Smooth muscle cell (in vitro differentiated cells): ENCODE measurements at regions not wholly inside any gene's neighbourhood (a gene's known extent, or its start where the extent isn't known, plus 50 kb on each side); places are given as distances from the start of the nearest gene placed in this dataset.

ENCODE experiments used
- DNase-seq: peaks from one replicate; lab custom pipeline; 2025; ENCODE audit not compliant: unreplicated experiment; lab: John Stamatoyannopoulos, UW
- H2AFZ ChIP-seq: fragments of 200-600 bp; sonication (generic); 2 replicates; pipeline ENCODE4 v1.6.0; 2016; ENCODE audit warnings: antibody characterized with exemption, low read depth, mild to moderate bottlenecking
- H3F3A ChIP-seq: fragments of 200-600 bp; sonication (generic); 2 replicates; pipeline ENCODE4 v1.6.0; 2017; ENCODE audit warnings: antibody characterized with exemption, low read depth
- H3K27ac ChIP-seq: fragments of 200-600 bp; sonication (generic); 2 replicates; pipeline ENCODE4 v1.5.1; 2016; ENCODE audit warnings: low read depth, mild to moderate bottlenecking
- H3K27me3 ChIP-seq: fragments of 200-600 bp; sonication (generic); 2 replicates; pipeline ENCODE4 v1.6.1; 2016; ENCODE audit warnings: low read depth, mild to moderate bottlenecking
- H3K36me3 ChIP-seq: fragments of 200-600 bp; sonication (generic); 2 replicates; pipeline ENCODE4 v1.5.1; 2016; ENCODE audit warnings: low read depth
- H3K4me1 ChIP-seq: fragments of 200-600 bp; sonication (generic); 2 replicates; pipeline ENCODE4 v1.5.1; 2016; ENCODE audit warnings: low read depth
- H3K4me2 ChIP-seq: fragments of 200-600 bp; sonication (generic); 2 replicates; pipeline ENCODE4 v1.6.0; 2016; ENCODE audit warnings: mild to moderate bottlenecking
- H3K4me3 ChIP-seq: fragments of 200-600 bp; sonication (generic); 2 replicates; pipeline ENCODE4 v1.5.1; 2016; ENCODE audit warnings: mild to moderate bottlenecking
- H3K79me2 ChIP-seq: fragments of 200-600 bp; sonication (generic); 2 replicates; pipeline ENCODE4 v1.6.0; 2016; ENCODE audit warnings: low read depth, mild to moderate bottlenecking
- H3K9ac ChIP-seq: fragments of 200-600 bp; sonication (generic); 2 replicates; pipeline ENCODE4 v1.6.0; 2016; ENCODE audit warnings: low read depth
- H3K9me3 ChIP-seq: fragments of 200-600 bp; sonication (generic); replicated peaks from 2 replicates; pipeline ENCODE4 v1.5.1; 2016; ENCODE audit warnings: low read depth
- H4K20me1 ChIP-seq: fragments of 200-600 bp; sonication (generic); 2 replicates; pipeline ENCODE4 v1.6.0; 2016; ENCODE audit warnings: low read depth
- WGBS: methylation state at CpG from one replicate; pipeline ENCODE4 v1.1.7; 2016; ENCODE audit warnings: low lambda C conversion rate; 5-methylcytosine and 5-hydroxymethylcytosine counted together
- TF ChIP-seq, protein P1 (sequence below): fragments of 200-600 bp; sonication (generic); IDR thresholded peaks from 2 replicates; pipeline ENCODE4 v1.5.1; 2017; ENCODE audit warnings: borderline replicate concordance, mild to moderate bottlenecking, antibody characterized with exemption; ENCODE audit not compliant: insufficient read depth, poor library complexity, severe bottlenecking

DNA sequence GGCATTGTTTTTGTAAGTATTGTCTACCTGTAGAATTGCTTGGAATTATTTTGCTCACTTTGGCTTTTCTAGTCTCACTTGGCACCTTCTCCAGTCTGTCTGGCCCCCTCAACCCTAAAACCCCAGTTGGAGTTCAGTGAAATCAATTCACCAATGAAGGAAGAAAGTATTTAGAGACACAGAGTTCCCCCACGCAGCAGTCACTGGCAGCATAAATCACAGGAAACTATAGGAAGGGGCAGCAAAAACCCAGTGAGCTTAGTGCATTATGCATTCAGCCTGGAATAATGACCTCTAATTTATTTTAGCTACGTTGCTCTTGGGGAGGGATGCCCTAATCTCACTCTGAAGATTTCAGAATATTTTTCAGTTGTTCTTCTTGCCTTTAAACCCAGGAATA lies 204.7 kb upstream of the BLID start:
- H3K79me2 ChIP-seq = no peaks in the 10 kb centered on the region
- peaks cover 7% of the 10 kb centered on the region for H3K4me1 ChIP-seq
- H3K36me3 ChIP-seq = no peaks in the 10 kb centered on the region
- no peak overlapping the region for H3K4me3 ChIP-seq
- no peak for DNase-seq
- no peak overlapping the region for H3K9ac ChIP-seq
- H4K20me1 ChIP-seq = no peaks in the 10 kb centered on the region
- no peak overlapping the region for H2AFZ ChIP-seq
- TF ChIP-seq, protein P1, sequence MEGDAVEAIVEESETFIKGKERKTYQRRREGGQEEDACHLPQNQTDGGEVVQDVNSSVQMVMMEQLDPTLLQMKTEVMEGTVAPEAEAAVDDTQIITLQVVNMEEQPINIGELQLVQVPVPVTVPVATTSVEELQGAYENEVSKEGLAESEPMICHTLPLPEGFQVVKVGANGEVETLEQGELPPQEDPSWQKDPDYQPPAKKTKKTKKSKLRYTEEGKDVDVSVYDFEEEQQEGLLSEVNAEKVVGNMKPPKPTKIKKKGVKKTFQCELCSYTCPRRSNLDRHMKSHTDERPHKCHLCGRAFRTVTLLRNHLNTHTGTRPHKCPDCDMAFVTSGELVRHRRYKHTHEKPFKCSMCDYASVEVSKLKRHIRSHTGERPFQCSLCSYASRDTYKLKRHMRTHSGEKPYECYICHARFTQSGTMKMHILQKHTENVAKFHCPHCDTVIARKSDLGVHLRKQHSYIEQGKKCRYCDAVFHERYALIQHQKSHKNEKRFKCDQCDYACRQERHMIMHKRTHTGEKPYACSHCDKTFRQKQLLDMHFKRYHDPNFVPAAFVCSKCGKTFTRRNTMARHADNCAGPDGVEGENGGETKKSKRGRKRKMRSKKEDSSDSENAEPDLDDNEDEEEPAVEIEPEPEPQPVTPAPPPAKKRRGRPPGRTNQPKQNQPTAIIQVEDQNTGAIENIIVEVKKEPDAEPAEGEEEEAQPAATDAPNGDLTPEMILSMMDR = no peak
- no peak overlapping the region for H3K27ac ChIP-seq
- no peaks in the 10 kb centered on the region for H3K9me3 ChIP-seq
- no peaks in the 10 kb centered on the region for H3K27me3 ChIP-seq
- WGBS = 82% methylated on average over 2 of the region's 2 CpGs
- no peak overlapping the region for H3K4me2 ChIP-seq
- H3F3A ChIP-seq = no peaks in the 10 kb centered on the region

DNA sequence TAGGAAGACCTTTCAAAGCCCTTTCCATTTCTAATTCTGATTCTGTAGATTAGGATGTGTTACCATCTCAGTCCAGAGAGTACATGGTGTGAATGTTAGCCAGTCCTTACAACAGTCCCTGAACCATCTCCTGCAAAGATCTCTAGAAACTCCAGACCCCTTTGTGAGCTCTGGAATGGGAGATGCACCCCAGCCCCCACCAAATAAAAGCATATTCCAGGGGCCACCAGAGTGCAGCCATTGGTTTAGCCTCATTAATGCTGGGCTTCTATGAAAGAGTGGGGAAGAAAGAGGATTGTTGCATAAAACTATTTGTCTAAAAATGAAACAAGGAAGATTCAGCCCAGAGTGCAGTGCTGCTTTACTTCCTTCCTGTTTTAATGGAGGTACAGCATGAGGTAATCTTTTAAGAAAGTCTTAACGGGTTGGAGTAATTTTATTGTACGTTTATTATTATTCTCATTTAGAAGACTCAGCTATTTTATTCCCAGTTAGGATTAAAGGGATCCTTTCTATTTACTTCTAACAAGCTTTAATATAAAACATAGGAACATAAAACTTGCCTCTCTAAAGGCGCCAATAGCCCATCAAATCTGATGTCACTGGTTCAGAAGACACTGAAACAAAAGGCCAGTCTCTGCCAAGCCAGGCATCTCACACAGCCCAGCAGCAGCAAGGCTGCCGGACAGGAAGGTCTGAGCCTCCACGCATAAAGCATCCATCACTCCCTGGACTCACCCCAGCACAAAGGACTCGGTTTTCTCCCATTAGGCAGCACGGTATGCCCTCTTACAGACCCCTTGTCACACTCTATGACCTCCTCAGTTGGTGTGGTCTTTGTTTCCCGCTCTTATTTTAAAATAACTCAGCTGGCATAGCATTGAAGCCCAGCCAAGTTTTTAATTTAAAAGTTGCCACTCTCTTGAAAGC lies 203.9 kb upstream of the BLID start:
- Histone ChIP-seq H2AFZ (no peak overlapping the region), H4K20me1 (no peaks in the 10 kb centered on the region), H3K4me2 (no peak overlapping the region), H3K4me3 (no peak overlapping the region), H3K36me3 (no peaks in the 10 kb centered on the region), H3K27me3 (no peaks in the 10 kb centered on the region), H3K9me3 (no peaks in the 10 kb centered on the region), H3K9ac (no peak overlapping the region), H3K4me1 (peaks cover 7% of the 10 kb centered on the region), H3K79me2 (no peaks in the 10 kb centered on the region), H3F3A (no peaks in the 10 kb centered on the region), H3K27ac (no peak overlapping the region)
- 90% methylated on average over 8 of the region's 8 CpGs for WGBS
- TF ChIP-seq, protein P1 = no peak
- DNase-seq = no peak

DNA sequence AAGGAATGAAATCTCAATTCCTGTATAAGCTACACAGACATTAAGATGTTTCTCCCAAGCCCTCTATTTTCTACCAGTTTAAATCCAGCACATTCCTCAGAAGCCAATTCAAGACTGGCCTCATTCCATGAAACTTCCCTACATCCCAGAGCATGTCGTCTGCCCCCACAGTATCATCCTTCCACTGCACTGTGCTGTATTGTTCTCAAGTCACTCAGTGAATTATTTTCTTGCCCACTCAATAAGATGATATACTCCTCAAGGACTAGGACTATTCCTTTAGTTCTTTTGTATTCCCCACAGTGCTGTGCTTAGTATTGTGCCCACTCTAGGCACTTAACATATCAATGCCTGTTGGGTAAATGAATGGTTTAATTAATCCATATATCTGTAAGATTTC lies 203.1 kb upstream of the BLID start:
- 24% methylated on average over 1 of the region's 1 CpG for WGBS
- no peaks in the 10 kb centered on the region for H4K20me1 ChIP-seq
- H3F3A ChIP-seq = no peaks in the 10 kb centered on the region
- H3K36me3 ChIP-seq = no peaks in the 10 kb centered on the region
- H3K79me2 ChIP-seq = no peaks in the 10 kb centered on the region
- no peaks in the 10 kb centered on the region for H3K9me3 ChIP-seq
- H3K4me2 ChIP-seq = no peak overlapping the region
- H3K4me1 ChIP-seq = peaks cover 7% of the 10 kb centered on the region
- H3K9ac ChIP-seq = no peak overlapping the region
- H2AFZ ChIP-seq = no peak overlapping the region
- H3K4me3 ChIP-seq = no peak overlapping the region
- H3K27ac ChIP-seq = no peak overlapping the region
- H3K27me3 ChIP-seq = no peaks in the 10 kb centered on the region
- TF ChIP-seq, protein P1 = no peak
- DNase-seq = no peak

DNA sequence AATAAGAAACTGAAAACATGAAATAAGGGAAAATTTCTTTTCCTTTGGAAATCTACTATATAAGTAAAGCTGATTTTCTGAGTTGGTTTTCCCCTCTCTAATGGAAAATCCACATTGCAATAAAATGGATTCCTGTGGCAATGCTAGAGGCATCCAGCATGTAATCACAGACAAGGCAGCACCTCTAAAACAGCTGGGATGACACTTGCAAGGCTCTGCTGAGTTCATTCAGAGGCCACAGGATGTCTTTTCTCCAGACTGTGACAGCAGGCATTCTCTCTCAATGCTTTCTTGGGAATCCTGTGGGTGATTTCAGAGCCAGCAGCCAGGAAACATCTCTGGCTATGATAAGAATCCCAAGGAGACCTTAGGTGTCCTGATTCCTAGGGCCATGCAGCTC lies 201.3 kb upstream of the BLID start:
- no peaks in the 10 kb centered on the region for H4K20me1 ChIP-seq

More for the DNA sequence above, 201.3 kb upstream of the BLID start:
- TF ChIP-seq, protein P1 = no peak
- H3K27ac ChIP-seq = no peak overlapping the region
- no peaks in the 10 kb centered on the region for H3F3A ChIP-seq
- no peaks in the 10 kb centered on the region for H3K36me3 ChIP-seq
- H3K9me3 ChIP-seq = no peaks in the 10 kb centered on the region
- H2AFZ ChIP-seq = no peak overlapping the region
- H3K4me1 ChIP-seq = peaks cover 7% of the 10 kb centered on the region
- no peak for DNase-seq
- H3K9ac ChIP-seq = no peak overlapping the region
- no peaks in the 10 kb centered on the region for H3K27me3 ChIP-seq
- H3K79me2 ChIP-seq = no peaks in the 10 kb centered on the region
- no peak overlapping the region for H3K4me3 ChIP-seq
- H3K4me2 ChIP-seq = no peak overlapping the region
